ENCODE measurements at regions not wholly inside any gene's neighbourhood (a gene's known extent, or its start where the extent isn't known, plus 50 kb on each side); places are given as distances from the start of the nearest gene placed in this dataset.

- no peak for DNase-seq
These were observed 260.7 kb upstream of the CSF3R start for GRCh38 chr1:36743286-36744005.

GRCh38 chr1:36741066-36741465, 258.4 kb upstream of the CSF3R start:
- no peak for DNase-seq

- DNase-seq, result no peak
These were observed 257.7 kb upstream of the CSF3R start for GRCh38 chr1:36740446-36740845.

GRCh38 chr1:36739703-36740289, 257.1 kb upstream of the CSF3R start:
- no peak for DNase-seq

GRCh38 chr1:36738245-36738644, 255.5 kb upstream of the CSF3R start:
- DNase-seq, result no peak

- no peak for DNase-seq
These were observed 255.1 kb upstream of the CSF3R start for GRCh38 chr1:36737767-36738166.

GRCh38 chr1:36737038-36737555, 254.4 kb upstream of the CSF3R start:
- no peak for DNase-seq

GRCh38 chr1:36735939-36736730, 253.4 kb upstream of the CSF3R start:
- DNase-seq, result no peak

GRCh38 chr1:36735436-36735835, 252.7 kb upstream of the CSF3R start:
- DNase-seq, result no peak

GRCh38 chr1:36734356-36734755, 251.6 kb upstream of the CSF3R start:
- DNase-seq, result no peak

GRCh38 chr1:36733748-36734147, 251.0 kb upstream of the CSF3R start:
- DNase-seq, result no peak

GRCh38 chr1:36732015-36732356, 249.3 kb upstream of the CSF3R start:
- no peak for DNase-seq

- no peak for DNase-seq
These were observed 248.7 kb upstream of the CSF3R start for GRCh38 chr1:36731226-36732014.

- no peak for DNase-seq
These were observed 247.9 kb upstream of the CSF3R start for GRCh38 chr1:36730599-36730998.

GRCh38 chr1:36729716-36730510, 247.2 kb upstream of the CSF3R start:
- DNase-seq, result no peak

GRCh38 chr1:36729289-36729688, 246.6 kb upstream of the CSF3R start:
- no peak for DNase-seq

GRCh38 chr1:36728846-36729245, 246.1 kb upstream of the CSF3R start:
- no peak for DNase-seq

GRCh38 chr1:36728051-36728450, 245.3 kb upstream of the CSF3R start:
- DNase-seq, result no peak

GRCh38 chr1:36725151-36725550, 242.4 kb upstream of the CSF3R start:
- DNase-seq, result no peak

- DNase-seq, result no peak
These were observed 241.1 kb upstream of the CSF3R start for GRCh38 chr1:36723813-36724212.

- DNase-seq, result no peak
These were observed 240.2 kb upstream of the CSF3R start for GRCh38 chr1:36722871-36723270.

GRCh38 chr1:36721261-36721660, 238.5 kb upstream of the CSF3R start:
- DNase-seq, result no peak

All from fibroblast of skin of scalp (primary cell).